Fibroblast of lung (primary cell): ENCODE measurements at regions not wholly inside any gene's neighbourhood (a gene's known extent, or its start where the extent isn't known, plus 50 kb on each side); places are given as distances from the start of the nearest gene placed in this dataset.
A peak's percentile ranks its signal among the peaks of the same experiment; 100 is the strongest.

Experiments used
- DNase-seq, 2 donors: peaks; one replicate each; pipeline versions ENCODE4 v3.0.0 to v3.0.0-alpha.2; 2010; ENCODE audit warnings: low read depth in 2 of 2
- H2AFZ ChIP-seq: 2 replicates; pipeline ENCODE4 v1.5.1; 2012; ENCODE audit warnings: low read length, control low read depth, inconsistent platforms
- H3K27ac ChIP-seq: 2 replicates; pipeline ENCODE4 v1.5.1; 2011; ENCODE audit warnings: low read length, control low read depth; ENCODE audit not compliant: insufficient read depth
- H3K27me3 ChIP-seq: 2 replicates; pipeline ENCODE4 v1.5.1; 2011; ENCODE audit warnings: mild to moderate bottlenecking, low read length; ENCODE audit not compliant: control insufficient read depth, insufficient read depth
- H3K36me3 ChIP-seq: 2 replicates; pipeline ENCODE4 v1.5.1; 2011; ENCODE audit warnings: low read length; ENCODE audit not compliant: control insufficient read depth, insufficient read depth
- H3K4me1 ChIP-seq: 2 replicates; pipeline ENCODE4 v1.5.1; 2011; ENCODE audit warnings: low read length; ENCODE audit not compliant: control insufficient read depth, insufficient read depth; ENCODE audit errors: extremely low read depth
- H3K4me2 ChIP-seq: 2 replicates; pipeline ENCODE4 v1.5.1; 2011; ENCODE audit warnings: low read length, control low read depth; ENCODE audit not compliant: insufficient read depth; ENCODE audit errors: extremely low read depth
- H3K4me3 ChIP-seq, 4 experiments: fragments of 200-600 bp in 1 of 4; sonication (generic) in 1 of 4; replicated peaks in 1 of 4; 2 replicates each; pipeline ENCODE4 v1.5.1; 2011 to 2016; ENCODE audit warnings: low read length in 4 of 4, low read depth in 3 of 4, mild to moderate bottlenecking in 3 of 4, control low read depth in 2 of 4, inconsistent platforms in 1 of 4, mixed read lengths in 1 of 4; ENCODE audit not compliant: insufficient read depth in 1 of 4; ENCODE audit errors: control extremely low read depth in 1 of 4
- H3K79me2 ChIP-seq: 2 replicates; pipeline ENCODE4 v1.5.1; 2012; ENCODE audit warnings: mild to moderate bottlenecking, low read length, inconsistent platforms; ENCODE audit not compliant: control insufficient read depth, insufficient read depth
- H3K9ac ChIP-seq: 2 replicates; pipeline ENCODE4 v1.5.1; 2011; ENCODE audit warnings: mild to moderate bottlenecking, low read length, control low read depth; ENCODE audit not compliant: insufficient read depth
- H3K9me3 ChIP-seq: 2 replicates; pipeline ENCODE4 v1.5.1; 2012; ENCODE audit warnings: low read depth, low read length; ENCODE audit not compliant: control insufficient read depth, insufficient read depth
- H4K20me1 ChIP-seq: 2 replicates; pipeline ENCODE4 v1.5.1; 2011; ENCODE audit warnings: low read length; ENCODE audit not compliant: control insufficient read depth, insufficient read depth; ENCODE audit errors: extremely low read depth
- CTCF ChIP-seq, 2 donors: IDR thresholded peaks in 1 of 2; conservative IDR thresholded peaks in 1 of 2; 1 replicate in 1 of 2; 2 replicates in 1 of 2; pipeline ENCODE4 v1.5.1; 2011 to 2012; ENCODE audit warnings: low read length in 2 of 2, control low read depth in 1 of 2, inconsistent platforms in 1 of 2, low read depth in 1 of 2, mild to moderate bottlenecking in 1 of 2
- EZH2 ChIP-seq: IDR thresholded peaks from 2 replicates; pipeline ENCODE4 v1.5.1; 2012; ENCODE audit warnings: low read length, control low read depth, mild to moderate bottlenecking; ENCODE audit errors: missing control alignments

DNA sequence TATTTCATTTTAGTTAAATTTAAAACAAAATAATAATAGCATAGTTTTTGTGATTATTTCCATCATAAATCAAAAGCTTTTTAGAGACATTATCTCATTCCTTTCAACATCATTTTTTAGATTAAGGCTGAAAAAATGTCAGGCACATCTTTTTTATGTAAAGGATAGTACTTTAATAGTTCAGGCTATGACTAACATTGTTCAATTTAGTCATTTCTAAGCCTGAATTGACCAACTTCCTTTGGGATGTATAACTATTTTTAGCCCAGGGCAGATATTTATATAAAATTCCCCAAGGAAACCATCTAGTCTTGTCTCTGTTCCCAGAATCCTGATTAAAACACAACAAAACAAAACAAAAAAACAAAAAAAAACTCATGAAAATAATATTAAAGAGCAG, 145.6 kb upstream of the PCDH18 start:
- no peaks in the 10 kb centered on the region for H3K27me3 ChIP-seq
- H2AFZ ChIP-seq = no peak overlapping the region
- H3K79me2 ChIP-seq = no peaks in the 10 kb centered on the region
- no peaks in the 10 kb centered on the region for H3K36me3 ChIP-seq
- TF ChIP-seq EZH2 (no peak), CTCF (conservative IDR thresholded peaks at IDR 0.05 in 1 of 2, IDR thresholded peaks at IDR 0.05 in 1 of 2; ENCODE audit: low read depth in 1 of 2, low read length in 2 of 2) (no peak)
- no peak overlapping the region for H3K27ac ChIP-seq
- no peak overlapping the region for H3K4me3 ChIP-seq
- peak; percentile 78 to 80 for DNase-seq
- H3K9ac ChIP-seq = no peak overlapping the region
- peaks cover 2% of the 10 kb centered on the region for H3K4me1 ChIP-seq
- H3K4me2 ChIP-seq = no peak overlapping the region
- no peaks in the 10 kb centered on the region for H3K9me3 ChIP-seq
- H4K20me1 ChIP-seq = no peaks in the 10 kb centered on the region

- Histone ChIP-seq H2AFZ (no peak overlapping the region), H4K20me1 (no peaks in the 10 kb centered on the region), H3K4me1 (peaks cover 2% of the 10 kb centered on the region), H3K4me3 (no peak overlapping the region), H3K27me3 (no peaks in the 10 kb centered on the region), H3K79me2 (no peaks in the 10 kb centered on the region), H3K4me2 (no peak overlapping the region), H3K9ac (no peak overlapping the region), H3K9me3 (no peaks in the 10 kb centered on the region), H3K27ac (no peak overlapping the region), H3K36me3 (no peaks in the 10 kb centered on the region)
- TF ChIP-seq EZH2 (no peak), CTCF (conservative IDR thresholded peaks at IDR 0.05 in 1 of 2, IDR thresholded peaks at IDR 0.05 in 1 of 2; ENCODE audit: low read depth in 1 of 2, low read length in 2 of 2) (no peak)
- no peak for DNase-seq
Measured at GRCh38 chr4:137676357-137676998, 144.2 kb upstream of the PCDH18 start.

- no peak overlapping the region for H3K4me2 ChIP-seq
Measured at GRCh38 chr4:137674066-137674465, 141.8 kb upstream of the PCDH18 start.

More at GRCh38 chr4:137674066-137674465, 141.8 kb upstream of the PCDH18 start:
- no peaks in the 10 kb centered on the region for H3K36me3 ChIP-seq
- no peaks in the 10 kb centered on the region for H3K27me3 ChIP-seq
- no peak overlapping the region for H3K27ac ChIP-seq
- peaks cover under 1% of the 10 kb centered on the region for H3K4me1 ChIP-seq
- peak in 1 of 2 donors; percentile 84 for DNase-seq
- TF ChIP-seq EZH2 (no peak), CTCF (conservative IDR thresholded peaks at IDR 0.05 in 1 of 2, IDR thresholded peaks at IDR 0.05 in 1 of 2; ENCODE audit: low read depth in 1 of 2, low read length in 2 of 2) (no peak)
- H3K4me3 ChIP-seq = no peak overlapping the region
- no peak overlapping the region for H2AFZ ChIP-seq
- no peaks in the 10 kb centered on the region for H3K79me2 ChIP-seq
- H3K9me3 ChIP-seq = no peaks in the 10 kb centered on the region
- no peaks in the 10 kb centered on the region for H4K20me1 ChIP-seq
- H3K9ac ChIP-seq = no peak overlapping the region
